HG03025 (cell line): ENCODE measurements at regions not wholly inside any gene's neighbourhood (a gene's known extent, or its start where the extent isn't known, plus 50 kb on each side); places are given as distances from the start of the nearest gene placed in this dataset.

Experiments used
- ATAC-seq: cut with Tn5 transposase; IDR thresholded peaks from one replicate; pipeline ENCODE4 v1.9.1; 2021; ENCODE audit warnings: mild to moderate bottlenecking, moderate library complexity; ENCODE audit not compliant: unreplicated experiment, low FRiP score

DNA sequence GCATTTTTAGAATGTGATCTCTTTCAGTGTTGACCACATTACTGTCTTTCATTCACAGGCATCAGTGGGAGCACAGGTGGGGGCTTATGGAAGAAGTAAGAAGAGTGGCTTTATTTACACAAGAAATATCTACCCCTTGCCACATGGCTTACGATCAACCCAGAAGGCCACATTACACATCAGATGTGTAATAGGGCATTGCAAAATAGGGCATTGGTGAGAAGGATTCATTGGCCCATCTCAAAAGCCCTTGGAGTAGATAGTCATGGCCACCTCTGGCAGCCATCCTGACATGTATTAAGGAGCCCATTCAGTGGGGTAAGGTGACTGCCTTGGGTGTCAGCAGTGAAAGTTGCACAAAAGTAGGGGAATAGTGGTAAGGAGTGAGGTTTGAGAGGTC, 97.5 kb downstream of the MAFB start:
- ATAC-seq = no peak

DNA sequence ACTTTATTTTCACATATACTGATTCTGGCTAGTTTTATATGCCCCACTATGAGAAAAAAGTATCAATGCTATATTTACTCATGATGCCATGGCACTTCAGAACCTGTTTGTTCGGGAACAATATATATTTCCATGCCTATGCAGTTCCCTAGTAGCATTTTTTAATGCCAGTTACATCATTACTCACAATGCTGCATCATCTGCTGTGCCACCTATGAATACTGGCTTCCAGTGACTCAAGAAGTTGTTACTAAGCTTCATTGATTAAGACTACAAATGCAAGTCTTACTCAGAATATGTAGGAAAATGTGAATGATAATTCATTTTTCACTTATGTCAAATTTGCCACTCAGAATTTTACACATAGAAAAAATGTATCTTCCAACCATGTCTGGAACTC, 97.9 kb downstream of the MAFB start:
- ATAC-seq = no peak

DNA sequence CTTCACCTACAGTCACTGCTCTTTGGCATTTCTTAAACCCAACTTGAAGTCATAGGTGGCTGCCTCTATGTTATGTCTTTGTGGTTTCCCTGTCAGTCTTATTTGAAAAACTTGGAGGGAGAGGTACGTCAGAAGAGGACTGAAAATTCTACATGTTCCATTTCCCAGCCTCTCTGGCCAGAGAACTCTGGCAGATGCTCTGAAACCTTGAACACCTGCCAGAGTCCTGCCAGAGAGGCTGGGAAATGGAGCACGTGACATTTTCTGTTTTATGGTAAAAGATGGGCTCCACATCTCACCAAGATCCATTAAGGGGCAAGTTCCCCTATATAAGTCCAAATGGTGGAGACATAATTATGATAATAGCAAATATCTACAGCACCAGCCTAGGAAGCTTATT, 99.5 kb downstream of the MAFB start:
- ATAC-seq = no peak

DNA sequence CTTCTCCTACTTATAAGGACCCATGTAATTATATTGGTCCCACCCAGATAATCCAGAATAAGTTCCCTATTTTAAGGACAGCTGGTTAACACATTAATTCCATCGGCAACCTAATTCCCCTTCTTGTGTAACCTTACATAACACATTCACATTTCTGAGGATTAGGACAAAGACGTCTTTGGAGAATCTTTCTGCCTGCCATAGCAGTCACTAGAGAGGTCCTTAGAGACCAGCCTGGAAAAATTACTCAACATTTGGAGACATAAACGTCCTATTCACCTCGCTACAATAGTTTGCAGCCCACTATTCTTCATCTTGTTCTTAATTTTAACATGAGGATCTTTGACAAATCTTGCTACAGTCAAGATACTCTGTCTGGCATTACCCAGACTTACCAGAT, 100.1 kb downstream of the MAFB start:
- no peak for ATAC-seq

DNA sequence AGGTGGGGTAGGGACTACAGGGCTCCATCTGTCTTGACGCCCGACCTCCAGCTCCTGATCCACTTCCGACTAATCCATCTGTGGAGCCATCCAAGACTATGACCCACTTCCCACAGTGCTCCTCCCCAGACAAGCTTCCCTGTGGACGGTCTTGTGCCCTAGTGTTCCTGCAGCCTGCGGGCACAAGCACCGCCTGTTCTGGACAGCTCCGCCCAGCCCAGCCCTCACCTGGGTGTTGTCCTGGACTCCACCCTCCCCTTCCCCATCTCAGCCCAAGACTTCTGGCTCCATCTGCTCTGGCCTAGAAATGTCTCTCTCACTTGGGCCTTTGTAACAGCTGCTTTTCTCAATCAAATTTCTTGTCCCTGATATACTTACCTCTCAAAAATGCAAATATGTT, 102.0 kb downstream of the MAFB start:
- ATAC-seq = no peak

DNA sequence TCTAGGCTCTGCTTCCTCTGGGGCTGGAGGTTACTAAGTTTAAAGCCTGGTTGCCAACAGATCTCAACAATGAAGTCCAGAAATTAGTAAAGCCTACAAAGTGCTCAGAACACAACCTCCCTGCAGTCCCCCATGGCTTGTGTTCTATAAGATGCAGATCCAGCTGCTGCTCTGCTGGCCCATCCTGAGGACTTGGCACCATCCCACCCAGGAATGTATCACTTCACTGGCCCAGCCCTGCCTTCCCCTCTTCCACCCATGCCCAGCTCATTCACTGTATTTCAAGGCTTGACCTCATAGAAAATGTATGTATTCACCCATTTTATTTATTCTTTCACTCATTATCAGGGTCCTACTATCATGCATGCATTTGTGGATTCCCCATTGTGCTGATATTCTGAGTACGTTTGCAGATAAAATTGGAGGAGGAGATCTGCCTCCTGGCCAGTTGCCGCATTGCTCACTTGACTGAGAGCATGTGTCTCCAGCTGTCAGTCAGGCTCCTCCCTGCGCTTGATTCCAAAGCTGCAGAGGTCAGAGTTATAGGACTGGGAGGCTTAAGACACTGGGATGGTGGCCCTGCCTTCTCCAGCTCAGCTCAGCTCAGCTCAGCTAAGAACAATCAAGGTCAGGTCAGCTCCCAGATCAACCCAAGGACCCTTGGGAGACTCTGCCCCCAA, 104.8 kb downstream of the MAFB start:
- no peak for ATAC-seq

DNA sequence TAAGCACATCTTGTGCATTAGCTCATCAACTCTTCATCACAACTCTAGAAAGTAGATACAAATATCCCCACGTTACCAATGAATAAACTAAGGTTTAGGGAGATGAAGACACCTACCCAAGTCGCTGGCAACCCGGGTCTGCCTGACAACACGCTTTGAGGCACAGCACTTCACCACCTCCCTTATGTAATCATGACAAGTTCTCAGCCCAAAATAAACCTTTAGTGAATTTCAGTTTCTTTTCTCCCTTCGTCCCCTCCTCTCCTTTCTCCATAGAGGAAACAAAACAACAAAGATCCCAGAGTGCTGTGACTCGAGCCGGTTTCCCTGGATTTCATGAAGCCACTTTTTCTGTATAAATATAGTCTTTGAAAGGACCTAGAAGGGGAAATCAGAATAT, 105.4 kb downstream of the MAFB start:
- no peak for ATAC-seq

DNA sequence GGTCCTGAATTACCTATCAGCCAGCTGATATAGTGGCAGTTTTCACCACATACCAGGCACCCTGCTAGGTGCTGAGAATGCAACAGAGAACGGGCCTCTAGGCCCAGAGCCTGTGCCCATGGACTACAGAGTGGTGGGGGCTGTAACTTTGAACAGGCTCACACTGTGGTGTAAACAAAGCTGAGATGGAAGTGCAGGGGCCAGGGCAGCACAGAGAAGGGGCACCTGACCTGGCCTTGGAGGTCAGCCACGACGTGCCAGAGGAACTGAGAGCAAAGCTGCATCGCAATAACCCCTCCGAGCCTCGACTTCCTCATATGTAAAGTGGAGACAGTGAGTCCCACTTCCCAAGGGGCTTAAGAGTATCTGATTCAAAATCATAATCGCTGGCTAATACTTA, 105.8 kb downstream of the MAFB start:
- no peak for ATAC-seq

DNA sequence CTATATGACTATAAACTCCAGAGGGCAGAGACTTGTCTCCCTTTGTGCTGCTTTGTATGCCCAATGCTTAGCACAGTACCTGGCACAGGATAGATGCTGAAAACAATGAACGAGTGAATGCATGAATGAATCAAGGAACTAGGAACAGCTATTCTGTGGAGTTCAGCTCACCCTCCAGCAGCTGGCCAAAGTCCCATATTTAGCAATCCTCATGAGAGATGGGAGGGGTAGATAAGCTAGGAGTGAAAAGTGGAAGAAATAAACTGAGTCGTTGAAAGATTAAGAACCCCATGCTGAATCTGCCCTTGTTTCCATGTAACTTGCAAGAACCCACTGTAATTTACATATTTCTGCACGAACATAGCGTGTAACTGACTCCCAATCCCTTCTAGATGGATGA, 106.5 kb downstream of the MAFB start:
- no peak for ATAC-seq

DNA sequence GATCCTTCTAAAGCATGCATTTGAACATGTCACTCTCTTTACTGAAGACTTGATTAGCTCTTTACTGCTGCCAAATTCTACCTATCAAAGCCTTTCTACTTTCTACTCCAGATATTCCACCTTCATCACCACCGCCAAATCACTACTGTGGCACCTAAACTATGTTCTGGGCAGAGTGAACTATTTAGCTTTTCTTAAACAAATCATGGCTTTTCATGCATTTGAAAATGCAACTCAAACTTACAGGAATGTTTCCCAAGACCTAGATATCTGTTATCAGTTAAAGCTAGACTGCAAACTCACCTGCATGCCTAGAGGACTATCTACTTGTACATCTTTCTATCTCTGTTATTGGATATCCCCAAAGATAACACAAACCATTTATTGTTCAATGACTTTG, 109.3 kb downstream of the MAFB start:
- ATAC-seq = no peak

DNA sequence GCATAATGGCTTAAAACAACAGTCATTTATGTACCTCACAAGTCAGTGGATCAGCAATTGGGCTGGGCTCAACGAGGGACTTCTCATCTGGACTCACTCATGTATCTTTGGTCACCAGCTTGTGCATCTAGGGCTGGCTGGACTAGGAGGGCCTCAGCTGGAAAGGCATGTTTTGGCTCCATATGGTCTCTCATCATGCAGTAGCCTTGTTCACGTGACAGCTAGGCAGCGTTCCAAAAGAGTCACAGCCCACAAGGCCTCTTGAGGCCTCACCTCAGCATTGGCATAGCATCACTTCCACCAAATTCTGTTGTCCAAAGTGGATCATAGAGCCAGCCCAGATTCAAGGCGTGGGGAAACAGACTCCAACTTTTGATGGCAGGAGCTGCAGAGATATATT, 110.1 kb downstream of the MAFB start:
- ATAC-seq = no peak

DNA sequence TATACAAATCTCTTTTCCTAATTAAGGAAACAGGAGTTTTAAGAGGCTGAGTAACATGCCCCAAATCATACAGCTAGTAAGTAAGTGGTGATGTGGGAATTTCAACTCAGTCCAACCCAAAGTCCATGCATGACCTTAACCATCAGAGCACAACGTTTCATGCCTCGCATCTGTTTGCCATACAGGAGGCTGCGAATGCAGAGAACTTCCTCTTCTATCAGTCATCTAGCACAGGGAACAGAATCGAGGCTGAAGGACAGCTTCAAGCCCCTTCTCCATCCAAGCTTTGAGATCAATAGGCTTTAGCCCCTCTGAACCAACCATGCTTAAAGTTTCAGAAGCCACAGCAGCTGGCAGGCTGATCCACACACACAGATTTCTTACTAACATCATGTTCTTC, 113.2 kb downstream of the MAFB start:
- ATAC-seq = no peak

DNA sequence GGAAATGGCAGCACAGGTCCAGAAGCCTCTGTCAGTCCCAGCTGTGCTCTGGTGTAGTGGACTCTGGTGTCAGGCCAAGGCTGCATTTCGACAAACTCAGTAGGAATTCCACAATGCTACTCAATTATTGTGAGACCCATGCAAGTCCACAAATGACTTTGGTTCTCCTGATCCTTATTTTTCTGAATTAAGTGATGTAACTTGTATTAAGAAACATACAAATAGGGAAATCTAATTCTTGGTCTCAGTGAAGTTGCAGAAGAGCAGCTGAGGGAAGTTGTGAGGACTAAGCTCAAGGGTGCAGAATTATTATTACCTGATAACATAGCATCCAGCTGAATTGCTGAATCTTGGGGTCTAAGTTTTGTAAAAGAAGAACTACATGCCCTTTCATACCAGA, 116.8 kb downstream of the MAFB start:
- ATAC-seq = no peak

DNA sequence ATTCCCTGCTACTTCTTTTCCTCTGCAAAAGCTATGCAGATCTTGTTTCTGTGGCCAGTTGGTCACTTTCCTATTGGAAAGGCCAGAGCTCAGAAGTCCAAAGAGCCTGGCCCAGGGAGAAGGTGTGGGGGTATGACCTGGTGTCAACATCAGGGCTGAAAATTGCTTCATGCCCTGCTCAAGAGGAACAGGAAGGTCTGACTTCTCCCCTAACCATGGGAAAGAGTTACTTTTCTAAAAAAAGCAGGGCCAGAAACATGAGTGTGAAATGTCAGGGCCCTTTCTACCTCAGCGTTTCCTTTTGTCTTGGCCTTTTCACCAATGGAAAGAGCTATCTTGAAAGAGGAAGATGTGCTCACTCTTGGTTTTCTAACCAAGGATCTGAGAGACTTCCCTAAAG, 117.4 kb downstream of the MAFB start:
- no peak for ATAC-seq

DNA sequence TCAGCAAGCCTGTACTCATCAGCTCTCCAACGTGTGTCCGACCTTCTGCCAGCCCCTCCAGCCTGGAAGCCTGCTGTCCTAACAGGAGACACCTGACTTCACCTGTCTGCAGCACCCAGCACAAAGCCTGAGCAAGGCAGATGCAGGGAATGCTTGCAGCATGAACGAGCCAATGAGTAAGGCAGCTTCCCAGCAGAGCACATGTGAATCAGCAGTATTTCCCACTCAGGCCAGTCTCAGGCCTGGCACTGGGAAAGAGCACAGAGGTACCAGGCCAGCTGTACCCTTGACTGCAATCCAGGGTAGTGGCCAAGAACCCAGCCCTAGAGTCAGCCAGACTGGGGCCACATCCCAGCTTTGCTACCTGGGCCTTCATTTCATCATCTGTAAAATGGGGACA, 120.8 kb downstream of the MAFB start:
- no peak for ATAC-seq

DNA sequence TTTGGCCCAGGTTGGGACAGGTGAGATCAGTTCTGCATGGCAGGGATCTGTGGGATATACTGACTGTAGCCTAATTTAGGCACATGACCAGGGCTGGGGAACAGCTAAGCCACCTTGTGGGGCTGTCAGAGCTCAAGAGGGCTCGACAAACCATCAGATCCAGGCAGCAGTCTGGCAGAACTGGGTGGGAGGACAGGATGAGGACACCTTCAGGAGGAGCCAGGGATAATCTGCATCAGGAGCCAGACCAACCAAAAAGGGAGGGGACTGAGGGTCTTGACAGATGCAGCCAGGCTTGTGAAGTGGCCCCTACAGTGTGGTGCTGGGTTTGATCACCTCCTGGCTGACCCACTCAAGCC, 123.4 kb downstream of the MAFB start:
- ATAC-seq = no peak

DNA sequence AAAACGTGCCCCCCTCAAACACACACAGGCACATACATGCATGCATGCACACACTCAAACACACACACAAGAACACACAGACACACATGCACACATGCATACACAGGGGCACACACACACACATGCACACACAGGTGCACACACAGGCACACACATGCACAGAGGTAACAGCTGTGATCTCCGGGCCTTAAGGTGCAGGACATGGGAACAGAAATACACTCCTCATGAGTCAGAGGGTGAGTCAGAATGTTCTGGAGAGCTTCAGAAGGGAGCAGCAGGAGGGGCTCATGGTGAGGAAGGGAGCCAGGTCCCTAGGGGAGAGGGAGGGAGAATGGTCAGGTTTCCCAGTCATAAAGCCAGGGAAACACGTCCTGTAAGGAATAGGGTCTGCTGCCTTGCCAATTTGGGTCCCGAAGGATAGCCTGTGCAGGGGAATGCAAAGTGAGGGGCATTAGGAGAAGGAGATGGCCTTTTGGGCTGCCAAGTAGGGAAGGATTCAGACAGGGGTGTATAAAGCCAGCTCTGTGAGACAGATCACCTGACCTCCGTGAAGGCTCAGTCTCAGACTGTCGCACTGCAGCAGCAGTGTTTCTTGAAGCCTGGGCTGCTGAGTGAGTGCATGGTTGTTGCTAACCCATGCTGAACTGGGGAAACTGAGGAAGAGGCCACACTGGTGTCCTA, 123.9 kb downstream of the MAFB start:
- ATAC-seq = no peak

DNA sequence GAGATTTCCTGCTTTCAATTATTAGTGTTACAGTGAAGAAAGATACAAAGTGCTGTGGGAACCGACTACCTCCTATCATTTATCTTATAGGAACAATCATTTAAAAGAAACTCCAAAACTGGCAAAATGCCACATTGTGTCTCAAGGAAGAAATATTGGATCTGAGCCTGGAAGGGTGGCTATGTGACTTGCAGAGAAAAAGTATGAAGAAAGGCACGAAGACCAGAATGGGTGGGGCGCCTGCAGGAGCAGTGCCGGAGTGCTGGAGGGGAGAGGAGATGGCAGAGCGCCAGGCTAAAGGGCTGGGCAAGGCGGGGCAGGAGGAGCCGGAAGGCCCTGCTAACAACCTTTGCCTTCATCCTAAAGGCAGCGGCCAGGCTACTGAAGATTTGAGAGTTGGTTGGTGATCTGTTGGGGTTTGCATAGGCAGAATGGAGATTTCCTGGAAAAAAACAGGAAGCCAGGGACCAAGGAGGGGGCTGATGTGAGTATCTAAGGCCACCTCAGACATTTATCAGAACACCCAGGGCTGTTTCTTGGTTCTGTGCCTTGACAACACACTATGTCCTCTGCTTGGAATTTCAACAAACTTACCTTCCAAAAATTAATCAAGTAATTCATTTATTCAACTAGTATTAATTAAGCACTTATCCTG, 125.6 kb downstream of the MAFB start:
- ATAC-seq = no peak

DNA sequence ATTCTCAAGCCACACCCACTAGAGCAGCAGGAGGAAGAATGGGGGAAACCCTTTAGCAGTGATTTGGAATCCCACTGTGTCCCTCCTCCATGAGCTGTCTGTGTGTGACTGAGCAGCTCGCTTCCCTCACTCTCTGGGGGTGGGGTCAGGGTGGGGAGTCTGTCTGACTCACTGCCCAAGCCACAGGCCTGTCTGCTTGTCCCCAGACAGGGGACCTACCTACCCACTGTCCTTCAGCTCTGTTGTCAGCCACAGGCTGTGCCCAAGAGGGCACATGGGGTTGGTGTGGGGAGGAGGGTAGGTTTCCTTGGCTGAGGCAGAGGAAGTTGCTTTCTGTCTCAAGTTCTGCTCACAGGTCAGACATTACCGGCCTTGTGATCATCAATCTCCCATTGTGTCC, 127.0 kb downstream of the MAFB start:
- no peak for ATAC-seq

DNA sequence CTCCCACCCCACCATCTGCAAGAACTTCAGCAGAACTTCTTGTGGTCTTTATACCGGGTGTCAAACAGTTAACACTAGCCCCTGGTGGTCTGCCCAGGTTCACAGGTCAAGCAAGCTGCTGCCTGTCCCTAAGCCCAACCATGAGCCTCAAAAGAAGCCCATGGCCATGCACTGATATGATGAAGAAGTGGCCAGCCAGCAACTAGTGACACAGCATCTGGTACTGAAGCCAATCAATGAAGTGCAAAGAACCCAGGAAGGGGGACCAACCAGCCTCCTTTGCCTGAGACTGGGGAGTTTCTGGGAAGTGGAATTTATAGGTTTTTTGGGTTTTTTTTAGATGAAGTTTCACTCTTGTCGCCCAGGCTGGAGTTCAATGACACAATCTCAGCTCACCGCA, 127.8 kb downstream of the MAFB start:
- ATAC-seq = no peak

DNA sequence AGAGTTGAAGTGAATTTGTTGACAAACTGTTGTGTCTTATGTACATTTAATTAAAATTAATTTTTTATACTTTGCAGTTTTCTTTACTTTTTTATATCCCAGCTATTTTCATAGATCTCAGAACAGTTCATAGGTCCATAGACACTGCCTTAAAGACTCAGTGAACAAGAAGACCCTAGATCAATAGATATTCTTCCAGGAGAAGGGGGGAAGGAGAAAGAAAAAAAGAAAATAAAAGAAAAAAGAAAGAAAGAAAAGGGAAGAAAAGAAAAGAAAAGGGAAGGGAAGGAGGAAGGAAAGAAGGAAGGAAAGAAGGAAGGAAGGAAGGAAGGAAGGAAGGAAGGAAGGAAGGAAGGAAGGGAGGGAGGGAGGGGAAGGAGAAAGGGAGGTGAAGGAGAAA, 130.8 kb downstream of the MAFB start:
- ATAC-seq = no peak

DNA sequence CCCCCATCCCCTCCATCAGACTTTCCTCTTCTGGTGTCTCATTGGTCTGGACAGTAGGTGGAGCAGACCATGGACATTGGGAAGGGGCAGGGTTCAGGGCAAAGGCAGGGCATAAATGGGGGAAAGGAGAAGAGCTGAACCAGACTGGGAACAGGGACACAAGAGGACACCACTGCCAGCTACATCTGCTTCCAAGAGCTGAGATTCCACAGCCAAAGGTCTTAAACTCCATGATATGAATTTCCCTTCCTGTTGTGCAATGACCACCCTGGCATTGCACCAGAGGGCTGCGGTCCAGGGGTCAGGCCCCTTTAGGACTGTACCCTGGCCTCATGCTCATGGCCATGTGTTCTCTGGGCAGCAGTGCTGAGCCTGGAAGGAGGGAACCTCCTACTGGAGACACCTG, 137.9 kb downstream of the MAFB start:
- ATAC-seq = no peak
